Smooth muscle cell (in vitro differentiated cells): ENCODE measurements at regions not wholly inside any gene's neighbourhood (a gene's known extent, or its start where the extent isn't known, plus 50 kb on each side); places are given as distances from the start of the nearest gene placed in this dataset.

Experiments
- DNase-seq: peaks from one replicate; lab custom pipeline; 2025; ENCODE audit not compliant: unreplicated experiment; lab: John Stamatoyannopoulos, UW
- H2AFZ ChIP-seq: fragments of 200-600 bp; sonication (generic); 2 replicates; pipeline ENCODE4 v1.6.0; 2016; ENCODE audit warnings: antibody characterized with exemption, low read depth, mild to moderate bottlenecking
- H3F3A ChIP-seq: fragments of 200-600 bp; sonication (generic); 2 replicates; pipeline ENCODE4 v1.6.0; 2017; ENCODE audit warnings: antibody characterized with exemption, low read depth
- H3K27ac ChIP-seq: fragments of 200-600 bp; sonication (generic); 2 replicates; pipeline ENCODE4 v1.5.1; 2016; ENCODE audit warnings: low read depth, mild to moderate bottlenecking
- H3K27me3 ChIP-seq: fragments of 200-600 bp; sonication (generic); 2 replicates; pipeline ENCODE4 v1.6.1; 2016; ENCODE audit warnings: low read depth, mild to moderate bottlenecking
- H3K36me3 ChIP-seq: fragments of 200-600 bp; sonication (generic); 2 replicates; pipeline ENCODE4 v1.5.1; 2016; ENCODE audit warnings: low read depth
- H3K4me1 ChIP-seq: fragments of 200-600 bp; sonication (generic); 2 replicates; pipeline ENCODE4 v1.5.1; 2016; ENCODE audit warnings: low read depth
- H3K4me2 ChIP-seq: fragments of 200-600 bp; sonication (generic); 2 replicates; pipeline ENCODE4 v1.6.0; 2016; ENCODE audit warnings: mild to moderate bottlenecking
- H3K4me3 ChIP-seq: fragments of 200-600 bp; sonication (generic); 2 replicates; pipeline ENCODE4 v1.5.1; 2016; ENCODE audit warnings: mild to moderate bottlenecking
- H3K79me2 ChIP-seq: fragments of 200-600 bp; sonication (generic); 2 replicates; pipeline ENCODE4 v1.6.0; 2016; ENCODE audit warnings: low read depth, mild to moderate bottlenecking
- H3K9ac ChIP-seq: fragments of 200-600 bp; sonication (generic); 2 replicates; pipeline ENCODE4 v1.6.0; 2016; ENCODE audit warnings: low read depth
- H3K9me3 ChIP-seq: fragments of 200-600 bp; sonication (generic); replicated peaks from 2 replicates; pipeline ENCODE4 v1.5.1; 2016; ENCODE audit warnings: low read depth
- H4K20me1 ChIP-seq: fragments of 200-600 bp; sonication (generic); 2 replicates; pipeline ENCODE4 v1.6.0; 2016; ENCODE audit warnings: low read depth
- CTCF ChIP-seq: fragments of 200-600 bp; sonication (generic); IDR thresholded peaks from 2 replicates; pipeline ENCODE4 v1.5.1; 2017; ENCODE audit warnings: borderline replicate concordance, mild to moderate bottlenecking, antibody characterized with exemption; ENCODE audit not compliant: insufficient read depth, poor library complexity, severe bottlenecking
- WGBS: methylation state at CpG from one replicate; pipeline ENCODE4 v1.1.7; 2016; ENCODE audit warnings: low lambda C conversion rate; 5-methylcytosine and 5-hydroxymethylcytosine counted together

GRCh38 chr2:163471947-163472346 lies 263.9 kb downstream of the FIGN start:
- Histone ChIP-seq H3K9ac (no peak overlapping the region), H4K20me1 (no peaks in the 10 kb centered on the region), H3K4me3 (no peak overlapping the region), H2AFZ (no peak overlapping the region), H3K36me3 (no peaks in the 10 kb centered on the region), H3K27ac (no peak overlapping the region), H3K79me2 (no peaks in the 10 kb centered on the region), H3K4me1 (peaks cover 23% of the 10 kb centered on the region), H3F3A (no peaks in the 10 kb centered on the region), H3K9me3 (no peaks in the 10 kb centered on the region), H3K27me3 (no peaks in the 10 kb centered on the region), H3K4me2 (no peak overlapping the region)
- no peak for TF ChIP-seq CTCF
- no peak for DNase-seq
- WGBS = 47% methylated on average over 1 of the region's 1 CpG

GRCh38 chr2:163469561-163469962 lies 266.2 kb downstream of the FIGN start:
- H3K79me2 ChIP-seq = no peaks in the 10 kb centered on the region
- H3K4me1 ChIP-seq = peaks cover 18% of the 10 kb centered on the region
- WGBS = 28% methylated on average over 3 of the region's 3 CpGs
- no peaks in the 10 kb centered on the region for H4K20me1 ChIP-seq
- no peaks in the 10 kb centered on the region for H3F3A ChIP-seq
- TF ChIP-seq CTCF = no peak
- no peak overlapping the region for H2AFZ ChIP-seq
- no peak overlapping the region for H3K9ac ChIP-seq
- H3K36me3 ChIP-seq = no peaks in the 10 kb centered on the region
- DNase-seq = no peak
- no peak overlapping the region for H3K4me3 ChIP-seq
- H3K27ac ChIP-seq = no peak overlapping the region
- H3K9me3 ChIP-seq = no peaks in the 10 kb centered on the region
- H3K4me2 ChIP-seq = no peak overlapping the region
- no peaks in the 10 kb centered on the region for H3K27me3 ChIP-seq

- Histone ChIP-seq H3K9me3 (no peaks in the 10 kb centered on the region), H3K79me2 (no peaks in the 10 kb centered on the region), H3K4me3 (no peak overlapping the region), H3K27me3 (no peaks in the 10 kb centered on the region), H3K36me3 (no peaks in the 10 kb centered on the region), H2AFZ (no peak overlapping the region), H3K4me2 (no peak overlapping the region), H3F3A (no peaks in the 10 kb centered on the region), H4K20me1 (no peaks in the 10 kb centered on the region), H3K9ac (no peak overlapping the region), H3K4me1 (peaks cover 18% of the 10 kb centered on the region), H3K27ac (no peak overlapping the region)
- DNase-seq = no peak
- no peak for TF ChIP-seq CTCF
- WGBS = 93% methylated on average over 10 of the region's 10 CpGs
Observed at GRCh38 chr2:163467251-163467630, 268.6 kb downstream of the FIGN start.

GRCh38 chr2:163466331-163467250 lies 269.2 kb downstream of the FIGN start:
- TF ChIP-seq CTCF = no peak
- H3K9ac ChIP-seq = no peak overlapping the region
- no peaks in the 10 kb centered on the region for H3K79me2 ChIP-seq
- H3K9me3 ChIP-seq = no peaks in the 10 kb centered on the region
- no peaks in the 10 kb centered on the region for H3K27me3 ChIP-seq
- no peak overlapping the region for H2AFZ ChIP-seq
- H4K20me1 ChIP-seq = no peaks in the 10 kb centered on the region
- no peak for DNase-seq
- H3K36me3 ChIP-seq = no peaks in the 10 kb centered on the region
- peaks cover 18% of the 10 kb centered on the region for H3K4me1 ChIP-seq
- WGBS = 79% methylated on average over 11 of the region's 11 CpGs
- no peaks in the 10 kb centered on the region for H3F3A ChIP-seq
- H3K4me2 ChIP-seq = no peak overlapping the region
- H3K27ac ChIP-seq = no peak overlapping the region
- H3K4me3 ChIP-seq = no peak overlapping the region
